Ovary (tissue), 7 donors: ENCODE measurements at regions not wholly inside any gene's neighbourhood (a gene's known extent, or its start where the extent isn't known, plus 50 kb on each side); places are given as distances from the start of the nearest gene placed in this dataset.

Experiments used
- DNase-seq, 5 donors: peaks; one replicate each; pipeline ENCODE4 v3.0.0-alpha.2; 2019 to 2020
- H3K27ac ChIP-seq, 2 donors: fragments of 200-600 bp; one replicate each; pipeline versions ENCODE4 v1.5.1 to v1.8.0; 2019 to 2022
- H3K27me3 ChIP-seq: fragments of 200-600 bp; one replicate; pipeline ENCODE4 v1.8.0; 2022
- H3K36me3 ChIP-seq: fragments of 200-600 bp; sonication (generic); one replicate; pipeline ENCODE4 v1.5.1; 2019
- H3K4me1 ChIP-seq: one replicate; pipeline ENCODE4 v1.8.1; 2013; ENCODE audit warnings: mild to moderate bottlenecking, moderate library complexity; ENCODE audit not compliant: insufficient read depth
- H3K4me3 ChIP-seq: fragments of 200-600 bp; sonication (generic); one replicate; pipeline ENCODE4 v1.5.1; 2017
- H3K9me3 ChIP-seq, 2 donors: fragments of 200-600 bp in 1 of 2; sonication (generic) in 1 of 2; one replicate each; pipeline versions ENCODE4 v1.5.1 to v1.8.1; 2013 to 2019; ENCODE audit warnings: mild to moderate bottlenecking in 1 of 2, moderate library complexity in 1 of 2
- CTCF ChIP-seq, 3 donors: fragments of 450-650 bp in 2 of 3; fragments of 200-600 bp in 1 of 3; IDR thresholded peaks; one replicate each; pipeline versions ENCODE4 v1.5.1 to v1.8.0; 2016 to 2022; ENCODE audit warnings: antibody characterized with exemption in 3 of 3, mild to moderate bottlenecking in 1 of 3
- EP300 ChIP-seq: sonication (generic); formaldehyde crosslinking; IDR thresholded peaks from one replicate; pipeline ENCODE4 v1.6.1; 2017; ENCODE audit warnings: antibody characterized with exemption
- POLR2A ChIP-seq: fragments of 450-650 bp; IDR thresholded peaks from one replicate; pipeline ENCODE4 v1.6.1; 2017; ENCODE audit warnings: antibody characterized with exemption, mild to moderate bottlenecking, moderate library complexity
- WGBS, 3 donors: extraction: QIAGEN DNeasy Blood & Tissue Kit in 1 of 3; methylation state at CpG; one replicate each; pipeline versions ENCODE4 v1.1.5 to v1.1.7; 2013 to 2017; 5-methylcytosine and 5-hydroxymethylcytosine counted together
- intact Hi-C, 4 donors: fragments of 100-400 bp; cut with DNase I; formaldehyde crosslinking; loops; one replicate each; pipeline versions ENCODE4 v1.11.0 to v1.15.1; 2022 to 2023
- donor health status: DM: no; HTN: no; CAD: no; lungs with moderate emphysema.
- donor health status: DM: no; HTN: no; CAD: no.
- donor health status: Bipolar disorder and iron deficiency.
- donor health status: DM: no; HTN: no; CAD: no.
- donor health status: DM: yes; HTN: yes; CAD: no.

GRCh38 chr4:82036181-82036580, 337.6 kb downstream of the HNRNPD start:
- Histone ChIP-seq H3K36me3 (no peaks in the 10 kb centered on the region), H3K27ac (no peak overlapping the region), H3K4me1 (no peaks in the 10 kb centered on the region), H3K9me3 (no peaks in the 10 kb centered on the region), H3K4me3 (no peak overlapping the region), H3K27me3 (no peaks in the 10 kb centered on the region)
- WGBS, 3 donors = 0 to 85% (median 39%) methylated on average over 1 of the region's 1 CpG
- intact Hi-C loops = no loop called here
- TF ChIP-seq CTCF (IDR thresholded peaks at IDR 0.05) = no peak
- no peak for TF ChIP-seq POLR2A
- TF ChIP-seq EP300 = no peak
- DNase-seq = no peak

- no peaks in the 10 kb centered on the region for H3K4me1 ChIP-seq
- 75 to 80% (median 79%) methylated on average over 2 of the region's 2 CpGs for WGBS, 3 donors
- TF ChIP-seq POLR2A (no peak), CTCF (IDR thresholded peaks at IDR 0.05) (no peak), EP300 (no peak)
These were observed 338.9 kb downstream of the HNRNPD start for GRCh38 chr4:82034878-82035277.

GRCh38 chr4:82033862-82034261, 339.9 kb downstream of the HNRNPD start:
- TF ChIP-seq POLR2A = no peak
- TF ChIP-seq EP300 = no peak
- H3K4me3 ChIP-seq = no peak overlapping the region
- H3K4me1 ChIP-seq = no peaks in the 10 kb centered on the region
- WGBS, 3 donors = 33 to 52% (median 52%) methylated on average over 2 of the region's 2 CpGs
- no peaks in the 10 kb centered on the region for H3K27me3 ChIP-seq
- intact Hi-C loops = no loop called here
- DNase-seq = no peak
- H3K27ac ChIP-seq = no peak overlapping the region
- no peaks in the 10 kb centered on the region for H3K9me3 ChIP-seq
- H3K36me3 ChIP-seq = no peaks in the 10 kb centered on the region

More at GRCh38 chr4:82034878-82035277, 338.9 kb downstream of the HNRNPD start:
- no peaks in the 10 kb centered on the region for H3K9me3 ChIP-seq
- no peak for DNase-seq
- H3K27ac ChIP-seq = no peak overlapping the region
- intact Hi-C loops = no loop called here
- no peaks in the 10 kb centered on the region for H3K27me3 ChIP-seq
- no peaks in the 10 kb centered on the region for H3K36me3 ChIP-seq
- no peak overlapping the region for H3K4me3 ChIP-seq

GRCh38 chr4:82031376-82031927, 342.3 kb downstream of the HNRNPD start:
- H3K36me3 ChIP-seq = no peaks in the 10 kb centered on the region
- H3K4me1 ChIP-seq = no peaks in the 10 kb centered on the region
- intact Hi-C loops = no loop called here
- WGBS, 3 donors = 63 to 71% (median 63%) methylated on average over 2 of the region's 2 CpGs
- no peak overlapping the region for H3K4me3 ChIP-seq
- H3K27me3 ChIP-seq = no peaks in the 10 kb centered on the region
- H3K9me3 ChIP-seq = no peaks in the 10 kb centered on the region
- H3K27ac ChIP-seq = no peak overlapping the region
- DNase-seq = no peak
- no peak for TF ChIP-seq EP300
- TF ChIP-seq POLR2A = no peak
- no peak for TF ChIP-seq CTCF (IDR thresholded peaks at IDR 0.05)

GRCh38 chr4:82017680-82018079, 356.1 kb downstream of the HNRNPD start:
- intact Hi-C loops = no loop called here
- Histone ChIP-seq H3K27ac (no peak overlapping the region), H3K36me3 (no peaks in the 10 kb centered on the region), H3K4me3 (no peak overlapping the region), H3K27me3 (no peaks in the 10 kb centered on the region), H3K9me3 (no peaks in the 10 kb centered on the region), H3K4me1 (no peaks in the 10 kb centered on the region)
- WGBS, 3 donors = 45 to 62% (median 52%) methylated on average over 2 of the region's 2 CpGs
- DNase-seq = no peak
- TF ChIP-seq EP300 (no peak), CTCF (IDR thresholded peaks at IDR 0.05) (no peak), POLR2A (no peak)
